Peyer's patch (tissue), 4 donors: ENCODE measurements at regions not wholly inside any gene's neighbourhood (a gene's known extent, or its start where the extent isn't known, plus 50 kb on each side); places are given as distances from the start of the nearest gene placed in this dataset.

Experiments
- DNase-seq, 3 donors: peaks; one replicate each; pipeline ENCODE4 v3.0.0-alpha.2; 2017 to 2019
- H3K27ac ChIP-seq, 4 donors: fragments of 200-600 bp; sonication (generic); one replicate each; pipeline ENCODE4 v1.5.1; 2016 to 2019
- H3K27me3 ChIP-seq, 2 donors: fragments of 200-600 bp; sonication (generic); one replicate each; pipeline ENCODE4 v1.5.1; 2019
- H3K36me3 ChIP-seq, 3 donors: fragments of 200-600 bp; sonication (generic); one replicate each; pipeline ENCODE4 v1.5.1; 2016 to 2019
- H3K4me1 ChIP-seq, 4 donors: fragments of 200-600 bp; sonication (generic); one replicate each; pipeline ENCODE4 v1.5.1; 2016 to 2019
- H3K4me3 ChIP-seq, 4 donors: fragments of 200-600 bp; sonication (generic); 1 replicate in 3 of 4; 2 replicates in 1 of 4; pipeline ENCODE4 v1.5.1; 2016 to 2019; ENCODE audit warnings: mild to moderate bottlenecking in 1 of 4
- H3K9me3 ChIP-seq, 4 donors: fragments of 200-600 bp; sonication (generic); one replicate each; pipeline ENCODE4 v1.5.1; 2016 to 2019; ENCODE audit warnings: mild to moderate bottlenecking in 1 of 4
- CTCF ChIP-seq, 6 experiments: fragments of 450-650 bp in 4 of 6; fragments of 200-600 bp in 2 of 6; sonication (generic) in 1 of 6; IDR thresholded peaks; one replicate each; pipeline ENCODE4 v1.5.1; 2017 to 2019; ENCODE audit warnings: antibody characterized with exemption in 6 of 6, mild to moderate bottlenecking in 3 of 6, moderate library complexity in 1 of 6
- POLR2A ChIP-seq, 2 donors: fragments of 450-650 bp; IDR thresholded peaks; one replicate each; pipeline ENCODE4 v1.5.1; 2017; ENCODE audit warnings: antibody characterized with exemption in 2 of 2, mild to moderate bottlenecking in 2 of 2, moderate library complexity in 2 of 2

- H3K4me1 ChIP-seq, result no peaks in the 10 kb centered on the region
- H3K4me3 ChIP-seq, result no peak overlapping the region
- no peak for DNase-seq
- no peaks in the 10 kb centered on the region for H3K36me3 ChIP-seq
- H3K9me3 ChIP-seq, result no peaks in the 10 kb centered on the region
- TF ChIP-seq POLR2A (IDR thresholded peaks at IDR 0.05), result no peak
- no peak for TF ChIP-seq CTCF (IDR thresholded peaks at IDR 0.05)
- no peaks in the 10 kb centered on the region for H3K27me3 ChIP-seq
- H3K27ac ChIP-seq, result no peak overlapping the region
These were observed 92.4 kb upstream of the CPLX2 start for GRCh38 chr5:175778951-175779503.

GRCh38 chr5:175783739-175784138, 87.6 kb upstream of the CPLX2 start:
- H3K36me3 ChIP-seq, result no peaks in the 10 kb centered on the region
- H3K27me3 ChIP-seq, result no peaks in the 10 kb centered on the region
- no peaks in the 10 kb centered on the region for H3K9me3 ChIP-seq
- DNase-seq, result no peak
- TF ChIP-seq POLR2A (IDR thresholded peaks at IDR 0.05) (no peak), CTCF (IDR thresholded peaks at IDR 0.05) (no peak)
- H3K4me1 ChIP-seq, result no peaks in the 10 kb centered on the region
- H3K27ac ChIP-seq, result no peak overlapping the region
- no peak overlapping the region for H3K4me3 ChIP-seq

GRCh38 chr5:175784230-175784629, 87.1 kb upstream of the CPLX2 start:
- Histone ChIP-seq H3K27me3 (no peaks in the 10 kb centered on the region), H3K36me3 (no peaks in the 10 kb centered on the region), H3K9me3 (no peaks in the 10 kb centered on the region), H3K4me3 (no peak overlapping the region), H3K4me1 (no peaks in the 10 kb centered on the region), H3K27ac (no peak overlapping the region)
- TF ChIP-seq POLR2A (IDR thresholded peaks at IDR 0.05) (no peak), CTCF (IDR thresholded peaks at IDR 0.05) (no peak)
- DNase-seq, result no peak

- H3K4me1 ChIP-seq, result no peaks in the 10 kb centered on the region
- H3K4me3 ChIP-seq, result no peak overlapping the region
- no peaks in the 10 kb centered on the region for H3K36me3 ChIP-seq
- H3K27me3 ChIP-seq, result no peaks in the 10 kb centered on the region
- H3K27ac ChIP-seq, result no peak overlapping the region
- no peak for TF ChIP-seq CTCF (IDR thresholded peaks at IDR 0.05)
- no peak for TF ChIP-seq POLR2A (IDR thresholded peaks at IDR 0.05)
- no peaks in the 10 kb centered on the region for H3K9me3 ChIP-seq
- no peak for DNase-seq
These were observed 85.7 kb upstream of the CPLX2 start for GRCh38 chr5:175785681-175786080.

- no peaks in the 10 kb centered on the region for H3K4me1 ChIP-seq
- DNase-seq, result no peak
- H3K27me3 ChIP-seq, result no peaks in the 10 kb centered on the region
- no peak overlapping the region for H3K27ac ChIP-seq
- H3K9me3 ChIP-seq, result no peaks in the 10 kb centered on the region
- H3K4me3 ChIP-seq, result no peak overlapping the region
- TF ChIP-seq CTCF (IDR thresholded peaks at IDR 0.05) (no peak), POLR2A (IDR thresholded peaks at IDR 0.05) (no peak)
- H3K36me3 ChIP-seq, result no peaks in the 10 kb centered on the region
These were observed 83.1 kb upstream of the CPLX2 start for GRCh38 chr5:175788155-175788787.
